WTC11 (cell line): ENCODE measurements at regions not wholly inside any gene's neighbourhood (a gene's known extent, or its start where the extent isn't known, plus 50 kb on each side); places are given as distances from the start of the nearest gene placed in this dataset.

ENCODE experiments used
- AR ChIP-seq: fragments of 250-450 bp; sonication (Bioruptor Pico); IDR thresholded peaks from 2 replicates; pipeline ENCODE4 v1.9.0; 2021; ENCODE audit warnings: mild to moderate bottlenecking
- CDX4 ChIP-seq: fragments of 250-450 bp; sonication (Bioruptor Pico); IDR thresholded peaks from 2 replicates; pipeline ENCODE4 v1.9.0; 2021; ENCODE audit warnings: moderate library complexity, mild to moderate bottlenecking, inconsistent platforms, borderline replicate concordance
- CREB1 ChIP-seq: sonication (generic); formaldehyde crosslinking; IDR thresholded peaks from 2 replicates; pipeline ENCODE4 v1.8.0; 2023; ENCODE audit warnings: mild to moderate bottlenecking, missing genetic modification reagents
- CTCF ChIP-seq: fragments of 200-600 bp; IDR thresholded peaks from 2 replicates; pipeline ENCODE4 v1.8.0; 2022; ENCODE audit warnings: antibody characterized with exemption
- ESRRA ChIP-seq: sonication (generic); formaldehyde crosslinking; IDR thresholded peaks from 2 replicates; pipeline ENCODE4 v1.8.1; 2022; ENCODE audit warnings: mild to moderate bottlenecking, missing genetic modification reagents, borderline replicate concordance
- FOXJ3 ChIP-seq: sonication (generic); formaldehyde crosslinking; IDR thresholded peaks from 2 replicates; pipeline ENCODE4 v1.9.0; 2021; ENCODE audit warnings: missing genetic modification reagents, mild to moderate bottlenecking, borderline replicate concordance
- IRF1 ChIP-seq: sonication (generic); formaldehyde crosslinking; IDR thresholded peaks from 2 replicates; pipeline ENCODE4 v1.8.0; 2023; ENCODE audit warnings: missing genetic modification reagents
- JUN ChIP-seq: sonication (generic); formaldehyde crosslinking; IDR thresholded peaks from 2 replicates; pipeline ENCODE4 v1.8.0; 2023; ENCODE audit warnings: mild to moderate bottlenecking, missing genetic modification reagents
- RELA ChIP-seq: sonication (generic); formaldehyde crosslinking; IDR thresholded peaks from 2 replicates; pipeline ENCODE4 v1.8.1; 2022; ENCODE audit warnings: missing genetic modification reagents, mild to moderate bottlenecking, borderline replicate concordance
- SOX15 ChIP-seq: fragments of 250-450 bp; sonication (Bioruptor Pico); IDR thresholded peaks from 2 replicates; pipeline ENCODE4 v1.9.0; 2021; ENCODE audit warnings: mild to moderate bottlenecking
- SP1 ChIP-seq: sonication (generic); formaldehyde crosslinking; conservative IDR thresholded peaks from 2 replicates; pipeline ENCODE4 v1.8.1; 2022; ENCODE audit warnings: missing genetic modification reagents
- USF2 ChIP-seq: sonication (generic); formaldehyde crosslinking; IDR thresholded peaks from 2 replicates; pipeline ENCODE4 v1.8.1; 2023; ENCODE audit warnings: mild to moderate bottlenecking, missing genetic modification reagents, moderate library complexity
- ZNF512 ChIP-seq: sonication (generic); formaldehyde crosslinking; IDR thresholded peaks from 2 replicates; pipeline ENCODE4 v1.8.1; 2022; ENCODE audit warnings: missing genetic modification reagents, borderline replicate concordance
- ZSCAN18 ChIP-seq: fragments of 250-450 bp; sonication (Bioruptor Pico); IDR thresholded peaks from 2 replicates; pipeline ENCODE4 v2.1.2; 2022; ENCODE audit warnings: mild to moderate bottlenecking, moderate library complexity

GRCh38 chr11:79610139-79610538 lies 169.3 kb upstream of the TENM4 start:
- no peak for TF ChIP-seq CTCF
- TF ChIP-seq ESRRA (CRISPR knock-in tag): no peak
- no peak for TF ChIP-seq CDX4 (CRISPR knock-in tag)
- TF ChIP-seq ZNF512 (CRISPR knock-in tag): no peak
- no peak for TF ChIP-seq SP1
- TF ChIP-seq SOX15: no peak
- TF ChIP-seq FOXJ3 (CRISPR knock-in tag): no peak
- no peak for TF ChIP-seq JUN
- no peak for TF ChIP-seq AR (CRISPR knock-in tag)
- TF ChIP-seq IRF1 (CRISPR knock-in tag): no peak
- no peak for TF ChIP-seq RELA (CRISPR knock-in tag)
- no peak for TF ChIP-seq CREB1
- no peak for TF ChIP-seq ZSCAN18 (CRISPR knock-in tag)
- no peak for TF ChIP-seq USF2 (CRISPR knock-in tag)
